ENCODE measurements at regions not wholly inside any gene's neighbourhood (a gene's known extent, or its start where the extent isn't known, plus 50 kb on each side); places are given as distances from the start of the nearest gene placed in this dataset.

GRCh38 chr3:193929373-193929772, 206.6 kb upstream of the HES1 start:
- TF ChIP-seq CTCF (IDR thresholded peaks at IDR 0.05; ENCODE audit: low read depth, low read length, missing input control) (no peak), TAF1 (conservative IDR thresholded peaks at IDR 0.05) (no peak), SP1 (IDR thresholded peaks at IDR 0.05) (no peak), REST (IDR thresholded peaks at IDR 0.05) (no peak), ZBTB33 (IDR thresholded peaks at IDR 0.05) (no peak), FOXA1 (IDR thresholded peaks at IDR 0.05) (no peak), YY1 (IDR thresholded peaks at IDR 0.05) (no peak)

Measured in liver (tissue), 3 donors.